ENCODE measurements at regions not wholly inside any gene's neighbourhood (a gene's known extent, or its start where the extent isn't known, plus 50 kb on each side); places are given as distances from the start of the nearest gene placed in this dataset.

DNA sequence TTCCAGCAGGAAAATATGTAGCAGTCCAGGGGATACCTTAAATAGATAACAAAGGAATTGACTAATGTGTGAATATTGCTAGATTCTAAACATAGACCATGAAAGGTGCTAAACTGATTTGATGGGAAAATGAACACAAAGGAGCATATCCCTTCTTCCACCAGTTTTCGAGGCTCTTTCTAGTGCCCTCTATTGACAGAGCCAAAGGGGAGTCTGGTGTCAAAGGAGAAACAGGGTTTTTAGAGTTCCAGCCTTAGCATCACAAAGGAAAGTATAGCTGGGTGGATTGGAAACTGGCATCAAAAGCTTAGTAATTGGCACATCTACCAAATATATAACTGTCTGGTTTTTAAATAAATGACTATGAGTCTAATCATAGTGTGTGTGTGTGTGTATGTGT is 636.8 kb downstream of the ETV1 start:
- Histone ChIP-seq H3K4ac (ENCODE audit: low read length) (no peak overlapping the region), H3K4me2 (ENCODE audit: insufficient read depth, low read length, poor library complexity, severe bottlenecking) (no peak overlapping the region), H2BK12ac (ENCODE audit: low read length) (no peak overlapping the region), H4K91ac (ENCODE audit: low read depth, low read length, poor library complexity) (no peak overlapping the region), H2AFZ (ENCODE audit: low read length) (no peak overlapping the region), H2BK5ac (ENCODE audit: low read length) (no peak overlapping the region), H2BK15ac (ENCODE audit: low read length) (no peak overlapping the region), H3K4me3 (ENCODE audit: low read length in 2 of 2) (no peak overlapping the region), H3K36me3 (replicated peaks in 1 of 2; ENCODE audit: control insufficient read depth in 2 of 2, insufficient read depth in 2 of 2, low read length in 2 of 2) (no peaks in the 10 kb centered on the region), H3K23ac (ENCODE audit: low read depth, low read length, poor library complexity) (no peak overlapping the region), H4K8ac (ENCODE audit: low read depth, low read length) (no peak overlapping the region), H3K18ac (ENCODE audit: low read length) (no peak overlapping the region), H3K79me1 (ENCODE audit: low read depth, low read length) (no peaks in the 10 kb centered on the region), H2AK5ac (ENCODE audit: low read depth, low read length) (no peak overlapping the region), H3K4me1 (ENCODE audit: control insufficient read depth in 2 of 2, insufficient read depth in 1 of 2, low read depth in 1 of 2, low read length in 2 of 2) (no peaks in the 10 kb centered on the region), H3K27me3 (ENCODE audit: control insufficient read depth in 3 of 3, insufficient read depth in 3 of 3, low read depth in 1 of 3, low read length in 3 of 3) (no peaks in the 10 kb centered on the region), H2BK120ac (ENCODE audit: low read depth, low read length) (no peak overlapping the region), H3K14ac (ENCODE audit: low read length) (no peak overlapping the region), H3K27ac (replicated peaks; ENCODE audit: low read length) (no peak overlapping the region), H3K9ac (ENCODE audit: low read depth, low read length, poor library complexity) (no peak overlapping the region), H3K9me3 (replicated peaks in 1 of 2; ENCODE audit: control insufficient read depth in 2 of 2, insufficient read depth in 1 of 2, low read depth in 1 of 2, low read length in 2 of 2) (no peaks in the 10 kb centered on the region)
- DNase-seq (ENCODE audit: low spot score): no peak
- WGBS, 2 donors (ENCODE audit: extremely low coverage in 2 of 2, insufficient read length in 2 of 2, insufficient replicate concordance in 1 of 2): no CpG with 5 or more reads among the region's 1 CpG

DNA sequence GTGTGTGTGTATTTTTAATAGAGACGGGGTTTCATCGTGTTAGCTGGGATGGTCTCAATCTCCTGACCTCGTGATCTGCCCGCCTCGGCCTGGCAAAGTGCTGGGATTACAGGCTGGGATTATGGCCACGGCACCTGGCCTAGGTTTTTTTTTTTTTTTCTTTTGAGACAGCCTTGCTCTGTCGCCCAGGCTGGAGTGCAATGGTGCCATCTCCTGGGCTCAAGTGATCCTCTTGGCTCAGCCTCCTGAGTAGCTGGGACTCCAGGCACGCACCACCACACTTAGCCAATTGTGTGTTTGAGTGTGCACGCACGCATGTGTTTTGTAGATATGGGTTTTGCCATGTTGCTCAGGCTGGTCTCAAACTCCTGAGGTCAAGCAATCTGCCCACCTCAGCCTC is 629.8 kb downstream of the ETV1 start:
- WGBS, 2 donors (ENCODE audit: extremely low coverage in 2 of 2, insufficient read length in 2 of 2, insufficient replicate concordance in 1 of 2): no CpG with 5 or more reads among the region's 10 CpGs
- Histone ChIP-seq H4K91ac (ENCODE audit: low read depth, low read length, poor library complexity) (no peak overlapping the region), H2AFZ (ENCODE audit: low read length) (no peak overlapping the region), H2BK5ac (ENCODE audit: low read length) (no peak overlapping the region), H3K27me3 (ENCODE audit: control insufficient read depth in 3 of 3, insufficient read depth in 3 of 3, low read depth in 1 of 3, low read length in 3 of 3) (no peaks in the 10 kb centered on the region), H2BK15ac (ENCODE audit: low read length) (no peak overlapping the region), H3K23ac (ENCODE audit: low read depth, low read length, poor library complexity) (no peak overlapping the region), H3K36me3 (replicated peaks in 1 of 2; ENCODE audit: control insufficient read depth in 2 of 2, insufficient read depth in 2 of 2, low read length in 2 of 2) (no peaks in the 10 kb centered on the region), H3K9me3 (replicated peaks in 1 of 2; ENCODE audit: control insufficient read depth in 2 of 2, insufficient read depth in 1 of 2, low read depth in 1 of 2, low read length in 2 of 2) (no peaks in the 10 kb centered on the region), H3K79me1 (ENCODE audit: low read depth, low read length) (no peaks in the 10 kb centered on the region), H3K9ac (ENCODE audit: low read depth, low read length, poor library complexity) (no peak overlapping the region), H4K8ac (ENCODE audit: low read depth, low read length) (no peak overlapping the region), H3K4me1 (ENCODE audit: control insufficient read depth in 2 of 2, insufficient read depth in 1 of 2, low read depth in 1 of 2, low read length in 2 of 2) (no peaks in the 10 kb centered on the region), H2BK12ac (ENCODE audit: low read length) (no peak overlapping the region), H3K4ac (ENCODE audit: low read length) (no peak overlapping the region), H2BK120ac (ENCODE audit: low read depth, low read length) (no peak overlapping the region), H3K18ac (ENCODE audit: low read length) (no peak overlapping the region), H3K4me3 (ENCODE audit: low read length in 2 of 2) (no peak overlapping the region), H2AK5ac (ENCODE audit: low read depth, low read length) (no peak overlapping the region), H3K4me2 (ENCODE audit: insufficient read depth, low read length, poor library complexity, severe bottlenecking) (no peak overlapping the region), H3K14ac (ENCODE audit: low read length) (no peak overlapping the region), H3K27ac (replicated peaks; ENCODE audit: low read length) (no peak overlapping the region)
- no peak for DNase-seq (ENCODE audit: low spot score)

DNA sequence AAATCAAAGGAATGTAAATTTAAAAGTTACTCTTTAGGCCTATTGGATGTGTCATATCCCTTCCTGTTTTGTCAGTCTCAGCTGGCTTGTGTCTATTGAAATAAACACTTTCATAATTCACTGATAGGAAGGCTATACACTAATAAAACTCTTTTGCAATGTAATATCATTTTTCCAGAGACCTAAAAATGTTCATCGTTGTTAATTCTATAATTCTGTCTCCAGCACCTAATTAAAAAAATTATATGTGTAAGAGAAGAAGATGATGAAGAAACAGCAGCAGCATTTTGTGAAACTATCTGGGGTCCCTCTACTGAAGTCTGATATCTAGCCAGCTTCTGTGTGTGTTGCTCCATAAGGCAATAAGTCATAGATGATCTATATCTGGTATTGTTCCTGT is 602.7 kb downstream of the ETV1 start:
- Histone ChIP-seq H2BK12ac (ENCODE audit: low read length) (no peak overlapping the region), H3K4me1 (ENCODE audit: control insufficient read depth in 2 of 2, insufficient read depth in 1 of 2, low read depth in 1 of 2, low read length in 2 of 2) (no peaks in the 10 kb centered on the region), H3K79me1 (ENCODE audit: low read depth, low read length) (no peaks in the 10 kb centered on the region), H3K4me3 (ENCODE audit: low read length in 2 of 2) (no peak overlapping the region), H2AFZ (ENCODE audit: low read length) (no peak overlapping the region), H2BK120ac (ENCODE audit: low read depth, low read length) (no peak overlapping the region), H3K27me3 (ENCODE audit: control insufficient read depth in 3 of 3, insufficient read depth in 3 of 3, low read depth in 1 of 3, low read length in 3 of 3) (no peaks in the 10 kb centered on the region), H3K9ac (ENCODE audit: low read depth, low read length, poor library complexity) (no peak overlapping the region), H3K18ac (ENCODE audit: low read length) (no peak overlapping the region), H3K4ac (ENCODE audit: low read length) (no peak overlapping the region), H3K23ac (ENCODE audit: low read depth, low read length, poor library complexity) (no peak overlapping the region), H2BK5ac (ENCODE audit: low read length) (no peak overlapping the region), H3K9me3 (replicated peaks in 1 of 2; ENCODE audit: control insufficient read depth in 2 of 2, insufficient read depth in 1 of 2, low read depth in 1 of 2, low read length in 2 of 2) (no peaks in the 10 kb centered on the region), H3K14ac (ENCODE audit: low read length) (no peak overlapping the region), H2AK5ac (ENCODE audit: low read depth, low read length) (no peak overlapping the region), H4K8ac (ENCODE audit: low read depth, low read length) (no peak overlapping the region), H3K27ac (replicated peaks; ENCODE audit: low read length) (no peak overlapping the region), H3K36me3 (replicated peaks in 1 of 2; ENCODE audit: control insufficient read depth in 2 of 2, insufficient read depth in 2 of 2, low read length in 2 of 2) (no peaks in the 10 kb centered on the region), H3K4me2 (ENCODE audit: insufficient read depth, low read length, poor library complexity, severe bottlenecking) (no peak overlapping the region), H2BK15ac (ENCODE audit: low read length) (no peak overlapping the region), H4K91ac (ENCODE audit: low read depth, low read length, poor library complexity) (no peak overlapping the region)
- no peak for DNase-seq (ENCODE audit: low spot score)
- no CpG with 5 or more reads among the region's 1 CpG for WGBS, 2 donors (ENCODE audit: extremely low coverage in 2 of 2, insufficient read length in 2 of 2, insufficient replicate concordance in 1 of 2)

DNA sequence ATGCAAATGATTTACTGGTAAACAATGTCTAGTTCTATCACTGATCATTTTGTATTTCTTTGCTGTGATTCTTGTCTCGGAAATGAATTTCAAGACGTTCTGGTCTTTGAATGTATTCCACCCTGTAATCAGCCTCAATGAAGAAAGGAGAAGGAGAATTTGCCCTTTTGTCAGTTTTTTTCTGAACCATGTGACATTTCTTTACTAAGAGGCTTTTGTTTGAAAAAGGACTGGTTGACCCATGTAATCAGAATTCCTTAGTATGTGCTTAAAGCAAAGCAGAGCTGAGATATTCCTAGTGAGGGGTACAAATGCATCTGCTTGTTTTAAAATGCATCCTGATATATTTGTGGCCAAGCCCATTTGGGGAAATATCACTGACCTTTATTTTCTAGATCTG is 581.6 kb downstream of the ETV1 start:
- Histone ChIP-seq H2BK120ac (ENCODE audit: low read depth, low read length) (no peak overlapping the region), H3K18ac (ENCODE audit: low read length) (no peak overlapping the region), H2AFZ (ENCODE audit: low read length) (peak overlapping the region; percentile 52), H3K4me1 (ENCODE audit: control insufficient read depth in 2 of 2, insufficient read depth in 1 of 2, low read depth in 1 of 2, low read length in 2 of 2) (peaks cover 0 to 8% of the 10 kb centered on the region in 2 donors), H3K14ac (ENCODE audit: low read length) (no peak overlapping the region), H2BK5ac (ENCODE audit: low read length) (no peak overlapping the region), H3K27me3 (ENCODE audit: control insufficient read depth in 3 of 3, insufficient read depth in 3 of 3, low read depth in 1 of 3, low read length in 3 of 3) (no peaks in the 10 kb centered on the region), H3K27ac (replicated peaks; ENCODE audit: low read length) (no peak overlapping the region), H3K9ac (ENCODE audit: low read depth, low read length, poor library complexity) (no peak overlapping the region), H4K8ac (ENCODE audit: low read depth, low read length) (no peak overlapping the region), H3K79me1 (ENCODE audit: low read depth, low read length) (no peaks in the 10 kb centered on the region), H2BK12ac (ENCODE audit: low read length) (no peak overlapping the region), H3K4me2 (ENCODE audit: insufficient read depth, low read length, poor library complexity, severe bottlenecking) (no peak overlapping the region), H3K23ac (ENCODE audit: low read depth, low read length, poor library complexity) (no peak overlapping the region), H2AK5ac (ENCODE audit: low read depth, low read length) (no peak overlapping the region), H2BK15ac (ENCODE audit: low read length) (no peak overlapping the region), H3K9me3 (replicated peaks in 1 of 2; ENCODE audit: control insufficient read depth in 2 of 2, insufficient read depth in 1 of 2, low read depth in 1 of 2, low read length in 2 of 2) (no peaks in the 10 kb centered on the region), H3K4ac (ENCODE audit: low read length) (no peak overlapping the region), H3K4me3 (ENCODE audit: low read length in 2 of 2) (no peak overlapping the region), H4K91ac (ENCODE audit: low read depth, low read length, poor library complexity) (no peak overlapping the region), H3K36me3 (replicated peaks in 1 of 2; ENCODE audit: control insufficient read depth in 2 of 2, insufficient read depth in 2 of 2, low read length in 2 of 2) (no peaks in the 10 kb centered on the region)
- DNase-seq (ENCODE audit: low spot score): no peak
- no CpG with 5 or more reads among the region's 2 CpGs for WGBS, 2 donors (ENCODE audit: extremely low coverage in 2 of 2, insufficient read length in 2 of 2, insufficient replicate concordance in 1 of 2)

Measured in neuronal stem cell (in vitro differentiated cells).